ENCODE measurements at regions not wholly inside any gene's neighbourhood (a gene's known extent, or its start where the extent isn't known, plus 50 kb on each side); places are given as distances from the start of the nearest gene placed in this dataset.

GRCh38 chr1:229023651-229024300, 247.1 kb upstream of the RAB4A start:
- WGBS, 2 donors (ENCODE audit: low coverage in 1 of 2): 71% methylated on average over 11 of the region's 11 CpGs; no CpG with 5 or more reads in 1 of the 2 donors
- intact Hi-C loops (cut with DNase I; ENCODE audit: low total_unique reads) (no loop called here), in situ Hi-C loops (cut with MboI; ENCODE audit: low pct_ligation_motif_present in 1 of 4, low pct_unique_long_range_greater_than_20kb in 1 of 4, low sequenced_read_pairs in 3 of 4) (no loop called here)
- DNase-seq: no peak
- H3K9me3 ChIP-seq: no peaks in the 10 kb centered on the region
- TF ChIP-seq, protein P1, sequence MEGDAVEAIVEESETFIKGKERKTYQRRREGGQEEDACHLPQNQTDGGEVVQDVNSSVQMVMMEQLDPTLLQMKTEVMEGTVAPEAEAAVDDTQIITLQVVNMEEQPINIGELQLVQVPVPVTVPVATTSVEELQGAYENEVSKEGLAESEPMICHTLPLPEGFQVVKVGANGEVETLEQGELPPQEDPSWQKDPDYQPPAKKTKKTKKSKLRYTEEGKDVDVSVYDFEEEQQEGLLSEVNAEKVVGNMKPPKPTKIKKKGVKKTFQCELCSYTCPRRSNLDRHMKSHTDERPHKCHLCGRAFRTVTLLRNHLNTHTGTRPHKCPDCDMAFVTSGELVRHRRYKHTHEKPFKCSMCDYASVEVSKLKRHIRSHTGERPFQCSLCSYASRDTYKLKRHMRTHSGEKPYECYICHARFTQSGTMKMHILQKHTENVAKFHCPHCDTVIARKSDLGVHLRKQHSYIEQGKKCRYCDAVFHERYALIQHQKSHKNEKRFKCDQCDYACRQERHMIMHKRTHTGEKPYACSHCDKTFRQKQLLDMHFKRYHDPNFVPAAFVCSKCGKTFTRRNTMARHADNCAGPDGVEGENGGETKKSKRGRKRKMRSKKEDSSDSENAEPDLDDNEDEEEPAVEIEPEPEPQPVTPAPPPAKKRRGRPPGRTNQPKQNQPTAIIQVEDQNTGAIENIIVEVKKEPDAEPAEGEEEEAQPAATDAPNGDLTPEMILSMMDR (IDR thresholded peaks at IDR 0.05): no peak
- no peak for TF ChIP-seq POLR2AphosphoS5 (IDR thresholded peaks at IDR 0.05)
- TF ChIP-seq EP300 (IDR thresholded peaks at IDR 0.05; ENCODE audit: low read depth): no peak
- no peak for TF ChIP-seq POLR2A (IDR thresholded peaks at IDR 0.05)
- H3K4me1 ChIP-seq: peaks cover 0 to 6% (median 0%) of the 10 kb centered on the region in 4 donors
- H3K4me3 ChIP-seq: no peak overlapping the region
- no peaks in the 10 kb centered on the region for H3K27me3 ChIP-seq
- H3K27ac ChIP-seq: no peak overlapping the region
- no peaks in the 10 kb centered on the region for H3K36me3 ChIP-seq

DNA sequence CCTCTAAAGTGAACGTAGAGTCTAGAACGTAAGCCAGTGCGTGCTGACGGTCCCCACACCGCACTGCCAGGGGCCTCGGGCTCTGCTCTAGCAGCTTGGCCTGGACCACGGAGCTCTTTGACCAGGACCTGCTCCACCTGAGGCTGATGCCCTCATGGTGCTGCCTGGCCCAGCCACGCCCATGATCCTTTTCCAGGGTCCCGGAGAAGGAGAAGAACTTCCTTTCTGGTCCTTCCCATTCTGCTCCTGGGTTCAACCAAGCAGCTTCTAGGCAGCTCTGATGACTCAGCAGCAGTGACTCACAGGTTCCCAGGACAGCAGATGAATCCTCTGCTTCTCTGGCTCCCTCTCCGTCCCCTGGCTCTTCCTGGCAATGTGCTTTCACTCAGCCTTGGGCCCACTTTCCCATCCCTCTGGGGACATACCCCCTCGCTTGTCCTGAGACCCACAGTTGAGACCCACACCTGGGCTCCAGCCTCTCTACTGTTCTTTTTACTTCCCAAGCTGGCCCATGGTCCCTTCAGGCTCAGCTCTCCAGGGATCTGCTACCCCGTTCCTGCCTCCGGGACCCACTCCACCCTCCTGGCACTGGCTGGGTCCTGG, 246.3 kb upstream of the RAB4A start:
- Histone ChIP-seq H3K27ac (no peak overlapping the region), H3K4me3 (no peak overlapping the region), H3K4me1 (peaks cover 0 to 6% (median 0%) of the 10 kb centered on the region in 4 donors), H3K9me3 (no peaks in the 10 kb centered on the region), H3K27me3 (no peaks in the 10 kb centered on the region), H3K36me3 (no peaks in the 10 kb centered on the region)
- DNase-seq: peak; percentile 58
- in situ Hi-C loops (cut with MboI; ENCODE audit: low pct_ligation_motif_present in 1 of 4, low pct_unique_long_range_greater_than_20kb in 1 of 4, low sequenced_read_pairs in 3 of 4) (no loop called here), intact Hi-C loops (cut with DNase I; ENCODE audit: low total_unique reads) (no loop called here)
- no peak for TF ChIP-seq EP300 (IDR thresholded peaks at IDR 0.05; ENCODE audit: low read depth)
- TF ChIP-seq POLR2A (IDR thresholded peaks at IDR 0.05): no peak
- TF ChIP-seq, protein P1 (IDR thresholded peaks at IDR 0.05): no peak
- TF ChIP-seq POLR2AphosphoS5 (IDR thresholded peaks at IDR 0.05): no peak
- 87% methylated on average over 13 of the region's 13 CpGs; no CpG with 5 or more reads in 1 of the 2 donors for WGBS, 2 donors (ENCODE audit: low coverage in 1 of 2)

DNA sequence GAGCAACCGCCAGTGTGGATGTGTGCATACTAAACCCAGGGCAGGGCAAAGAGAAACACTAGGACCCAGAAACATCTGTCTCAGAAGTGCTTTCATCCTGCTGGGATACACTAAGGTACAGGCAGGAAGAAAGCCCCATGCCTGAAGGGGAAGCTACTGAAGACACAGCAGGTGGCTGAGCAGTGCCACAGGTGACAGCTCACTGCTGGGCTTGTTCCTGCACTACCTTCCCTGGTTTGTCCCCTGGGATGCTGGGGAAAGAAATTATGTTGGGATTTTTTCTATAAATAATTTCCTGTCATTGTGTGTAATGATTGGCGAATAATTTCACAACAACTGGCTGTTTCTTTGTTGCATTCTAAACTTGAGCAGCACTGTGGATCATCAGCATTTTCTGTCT, 245.3 kb upstream of the RAB4A start:
- Histone ChIP-seq H3K27ac (no peak overlapping the region), H3K9me3 (no peaks in the 10 kb centered on the region), H3K4me3 (no peak overlapping the region), H3K36me3 (no peaks in the 10 kb centered on the region), H3K4me1 (peaks cover 0 to 6% (median 0%) of the 10 kb centered on the region in 4 donors), H3K27me3 (no peaks in the 10 kb centered on the region)
- in situ Hi-C loops (cut with MboI; ENCODE audit: low pct_ligation_motif_present in 1 of 4, low pct_unique_long_range_greater_than_20kb in 1 of 4, low sequenced_read_pairs in 3 of 4): no loop called here
- intact Hi-C loops (cut with DNase I; ENCODE audit: low total_unique reads): no loop called here
- WGBS, 2 donors (ENCODE audit: low coverage in 1 of 2): 67 to 97% methylated on average over 1 to 2 of the region's 2 CpGs
- DNase-seq: no peak
- TF ChIP-seq, protein P1 (IDR thresholded peaks at IDR 0.05): no peak
- TF ChIP-seq POLR2A (IDR thresholded peaks at IDR 0.05) (no peak), EP300 (IDR thresholded peaks at IDR 0.05; ENCODE audit: low read depth) (no peak), POLR2AphosphoS5 (IDR thresholded peaks at IDR 0.05) (no peak)

DNA sequence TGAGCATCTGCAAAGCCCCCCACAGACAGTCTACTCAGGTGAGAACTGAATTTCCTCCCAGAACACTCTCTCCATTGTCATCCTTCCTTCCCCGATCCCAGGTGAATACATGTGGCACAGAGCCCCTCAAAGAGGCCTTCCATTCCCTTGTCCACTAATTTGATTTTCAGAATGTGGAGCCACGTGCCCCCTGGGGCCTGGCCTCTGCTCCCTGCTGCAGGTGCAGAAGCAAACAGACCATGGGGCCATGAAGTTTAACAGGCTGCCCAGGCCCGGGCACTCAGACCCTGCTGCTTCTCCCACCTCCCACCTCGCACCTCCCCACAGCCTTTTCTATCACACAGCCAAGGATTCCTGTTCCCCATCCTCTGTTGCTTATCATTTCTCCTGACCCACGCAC, 243.8 kb upstream of the RAB4A start:
- intact Hi-C loops (cut with DNase I; ENCODE audit: low total_unique reads): no loop called here
- TF ChIP-seq POLR2AphosphoS5 (IDR thresholded peaks at IDR 0.05): no peak
- TF ChIP-seq EP300 (IDR thresholded peaks at IDR 0.05; ENCODE audit: low read depth): no peak
- no peak for TF ChIP-seq POLR2A (IDR thresholded peaks at IDR 0.05)
- TF ChIP-seq, protein P1 (IDR thresholded peaks at IDR 0.05): no peak
- 65 to 83% methylated on average over 1 to 5 of the region's 5 CpGs for WGBS, 2 donors (ENCODE audit: low coverage in 1 of 2)
- in situ Hi-C loops (cut with MboI; ENCODE audit: low pct_ligation_motif_present in 1 of 4, low pct_unique_long_range_greater_than_20kb in 1 of 4, low sequenced_read_pairs in 3 of 4): no loop called here
- Histone ChIP-seq H3K4me3 (no peak overlapping the region), H3K4me1 (peaks cover 0 to 6% (median 0%) of the 10 kb centered on the region in 4 donors), H3K9me3 (no peaks in the 10 kb centered on the region), H3K27ac (peak overlapping the region in 1 of 4 donors; percentile 38), H3K27me3 (no peaks in the 10 kb centered on the region), H3K36me3 (no peaks in the 10 kb centered on the region)
- no peak for DNase-seq
